OCI-LY7 (cell line): ENCODE measurements at regions not wholly inside any gene's neighbourhood (a gene's known extent, or its start where the extent isn't known, plus 50 kb on each side); places are given as distances from the start of the nearest gene placed in this dataset.

Source experiments
- BruUV-seq: library from RNA; stranded (reverse); fragments of 400-500 nt; replicated peaks from 2 replicates; lab custom pipeline; 2021; lab: Mats Ljungman, UMichigan
- CTCF ChIA-PET: fragments of 300-600 bp; sonication (Branson Sonifier 250); formaldehyde crosslinking; loops from one replicate; lab custom pipeline; 2022; ENCODE audit warnings: antibody characterized with exemption; ENCODE audit not compliant: unreplicated experiment; lab: Charles Lee
- POLR2A ChIA-PET: fragments of 300-600 bp; sonication (Branson Sonifier 250); formaldehyde crosslinking; loops from one replicate; lab custom pipeline; 2022; ENCODE audit warnings: antibody characterized with exemption; lab: Charles Lee
- DNase-seq: peaks from one replicate; pipeline ENCODE4 v3.0.0-alpha.2; 2015; ENCODE audit warnings: low spot score
- H2AFZ ChIP-seq: fragments of 200-600 bp; sonication (generic), shearing (Covaris generic); 2 replicates; pipeline ENCODE4 v1.6.1; 2014; ENCODE audit warnings: mild to moderate bottlenecking, antibody characterized with exemption, low read length, moderate library complexity
- H3K27ac ChIP-seq: fragments of 200-600 bp; sonication (generic); 2 replicates; pipeline ENCODE4 v1.5.1; 2014; ENCODE audit warnings: mixed run types, low read depth, mild to moderate bottlenecking, moderate library complexity, low read length, inconsistent platforms; ENCODE audit not compliant: poor library complexity, severe bottlenecking
- H3K36me3 ChIP-seq: fragments of 200-600 bp; sonication (generic); 2 replicates; pipeline ENCODE4 v1.6.1; 2014; ENCODE audit warnings: mild to moderate bottlenecking, antibody characterized with exemption, low read length, moderate library complexity, mixed read lengths; ENCODE audit not compliant: insufficient read depth
- H3K4me1 ChIP-seq: fragments of 200-600 bp; sonication (generic); 2 replicates; pipeline ENCODE4 v1.5.1; 2014; ENCODE audit warnings: mild to moderate bottlenecking, low read length; ENCODE audit not compliant: insufficient read depth, poor library complexity, severe bottlenecking
- H3K4me2 ChIP-seq: fragments of 200-600 bp; sonication (generic); 2 replicates; pipeline ENCODE4 v1.6.1; 2014; ENCODE audit warnings: mild to moderate bottlenecking, low read length
- H3K4me3 ChIP-seq: fragments of 200-600 bp; sonication (generic); 2 replicates; pipeline ENCODE4 v1.5.1; 2014; ENCODE audit warnings: mild to moderate bottlenecking, low read depth, low read length; ENCODE audit not compliant: poor library complexity, severe bottlenecking
- H3K79me2 ChIP-seq: fragments of 200-600 bp; sonication (generic); 2 replicates; pipeline ENCODE4 v1.6.1; 2016; ENCODE audit warnings: low read depth, mild to moderate bottlenecking, low read length, moderate library complexity, mixed read lengths; ENCODE audit not compliant: insufficient read depth
- H3K9me2 ChIP-seq: fragments of 200-600 bp; sonication (generic); 2 replicates; pipeline ENCODE4 v1.6.1; 2016; ENCODE audit warnings: mild to moderate bottlenecking, low read length, mixed read lengths; ENCODE audit not compliant: insufficient read depth
- H3K9me3 ChIP-seq: fragments of 200-600 bp; sonication (generic); 2 replicates; pipeline ENCODE4 v1.6.1; 2014; ENCODE audit warnings: mild to moderate bottlenecking, mixed run types, low read length, mixed read lengths
- H4K20me1 ChIP-seq: fragments of 200-600 bp; sonication (generic); 2 replicates; pipeline ENCODE4 v1.6.1; 2014; ENCODE audit warnings: mild to moderate bottlenecking, antibody characterized with exemption, low read length, moderate library complexity, mixed read lengths; ENCODE audit not compliant: insufficient read depth
- EZH2phosphoT487 ChIP-seq: fragments of 200-600 bp; sonication (generic); IDR thresholded peaks from 2 replicates; pipeline ENCODE4 v1.6.1; 2018; ENCODE audit warnings: low read depth, borderline replicate concordance, mild to moderate bottlenecking, mixed run types, antibody characterized with exemption, low read length, moderate library complexity, mixed read lengths
- intact Hi-C: fragments of 100-400 bp; cut with micrococcal nuclease; formaldehyde crosslinking; loops from one replicate; pipeline ENCODE4 v1.10.0; 2022; ENCODE audit not compliant: unreplicated experiment
- TF ChIP-seq, protein P1 (sequence below): fragments of 200-600 bp; sonication (generic); conservative IDR thresholded peaks from 2 replicates; pipeline ENCODE4 v1.5.1; 2014; ENCODE audit warnings: mild to moderate bottlenecking, antibody characterized with exemption, low read length, moderate library complexity, mixed read lengths

DNA sequence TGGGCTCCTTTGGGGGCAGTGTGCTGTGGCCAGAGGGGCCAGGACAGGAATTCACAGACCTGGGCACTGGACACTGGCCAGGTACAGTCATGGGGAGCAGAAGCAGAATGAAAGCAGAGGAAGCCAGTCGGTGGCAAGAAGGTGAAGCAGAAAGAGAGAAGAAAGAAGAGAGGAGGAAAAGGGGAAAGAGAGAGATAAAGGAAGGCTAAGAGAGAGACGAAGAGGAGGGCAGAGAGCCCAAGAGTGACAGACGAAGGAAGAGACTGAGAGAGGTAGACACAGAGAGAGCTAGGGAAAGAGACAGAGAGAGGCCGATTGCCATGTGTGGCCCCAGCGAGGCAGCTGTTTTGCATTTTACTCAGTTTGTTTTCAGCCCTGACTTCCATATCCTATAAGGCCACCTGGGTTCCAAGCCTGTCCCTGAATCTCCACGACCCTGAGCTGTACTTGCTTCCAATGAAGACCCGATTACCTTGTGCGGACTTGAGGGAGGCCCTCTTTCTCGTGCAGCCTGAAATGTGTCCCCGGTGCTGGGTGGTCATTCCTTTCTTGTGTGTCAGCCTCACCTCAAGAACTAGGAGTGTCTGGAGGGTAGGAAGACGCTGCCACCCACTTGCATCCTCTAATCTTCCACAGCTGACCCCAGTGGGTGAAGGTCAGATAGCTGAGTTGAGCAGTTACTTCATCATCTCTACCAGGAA lies 73.9 kb downstream of the LSM3 start:
- TF ChIP-seq, protein P1, sequence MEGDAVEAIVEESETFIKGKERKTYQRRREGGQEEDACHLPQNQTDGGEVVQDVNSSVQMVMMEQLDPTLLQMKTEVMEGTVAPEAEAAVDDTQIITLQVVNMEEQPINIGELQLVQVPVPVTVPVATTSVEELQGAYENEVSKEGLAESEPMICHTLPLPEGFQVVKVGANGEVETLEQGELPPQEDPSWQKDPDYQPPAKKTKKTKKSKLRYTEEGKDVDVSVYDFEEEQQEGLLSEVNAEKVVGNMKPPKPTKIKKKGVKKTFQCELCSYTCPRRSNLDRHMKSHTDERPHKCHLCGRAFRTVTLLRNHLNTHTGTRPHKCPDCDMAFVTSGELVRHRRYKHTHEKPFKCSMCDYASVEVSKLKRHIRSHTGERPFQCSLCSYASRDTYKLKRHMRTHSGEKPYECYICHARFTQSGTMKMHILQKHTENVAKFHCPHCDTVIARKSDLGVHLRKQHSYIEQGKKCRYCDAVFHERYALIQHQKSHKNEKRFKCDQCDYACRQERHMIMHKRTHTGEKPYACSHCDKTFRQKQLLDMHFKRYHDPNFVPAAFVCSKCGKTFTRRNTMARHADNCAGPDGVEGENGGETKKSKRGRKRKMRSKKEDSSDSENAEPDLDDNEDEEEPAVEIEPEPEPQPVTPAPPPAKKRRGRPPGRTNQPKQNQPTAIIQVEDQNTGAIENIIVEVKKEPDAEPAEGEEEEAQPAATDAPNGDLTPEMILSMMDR = no peak
- TF ChIP-seq EZH2phosphoT487 = no peak
- no peak overlapping the region for H3K27ac ChIP-seq
- H3K4me3 ChIP-seq = no peak overlapping the region
- no peak overlapping the region for H3K4me2 ChIP-seq
- H2AFZ ChIP-seq = no peak overlapping the region
- H3K79me2 ChIP-seq = no peaks in the 10 kb centered on the region
- CTCF ChIA-PET = no interaction called here
- no peak for DNase-seq
- peaks cover 6% of the 10 kb centered on the region for H3K4me1 ChIP-seq
- intact Hi-C loops = no loop called here
- no peaks in the 10 kb centered on the region for H4K20me1 ChIP-seq
- H3K9me3 ChIP-seq = no peaks in the 10 kb centered on the region
- no TSS peak for BruUV-seq
- no peaks in the 10 kb centered on the region for H3K9me2 ChIP-seq
- POLR2A ChIA-PET = interaction anchor here (0.7 to 1.0 kb wide), 2 partner anchors 22 to 56 kb away, joined by 3 to 4 read pairs; no protein-coding TSS in a partner anchor
- H3K36me3 ChIP-seq = no peaks in the 10 kb centered on the region

DNA sequence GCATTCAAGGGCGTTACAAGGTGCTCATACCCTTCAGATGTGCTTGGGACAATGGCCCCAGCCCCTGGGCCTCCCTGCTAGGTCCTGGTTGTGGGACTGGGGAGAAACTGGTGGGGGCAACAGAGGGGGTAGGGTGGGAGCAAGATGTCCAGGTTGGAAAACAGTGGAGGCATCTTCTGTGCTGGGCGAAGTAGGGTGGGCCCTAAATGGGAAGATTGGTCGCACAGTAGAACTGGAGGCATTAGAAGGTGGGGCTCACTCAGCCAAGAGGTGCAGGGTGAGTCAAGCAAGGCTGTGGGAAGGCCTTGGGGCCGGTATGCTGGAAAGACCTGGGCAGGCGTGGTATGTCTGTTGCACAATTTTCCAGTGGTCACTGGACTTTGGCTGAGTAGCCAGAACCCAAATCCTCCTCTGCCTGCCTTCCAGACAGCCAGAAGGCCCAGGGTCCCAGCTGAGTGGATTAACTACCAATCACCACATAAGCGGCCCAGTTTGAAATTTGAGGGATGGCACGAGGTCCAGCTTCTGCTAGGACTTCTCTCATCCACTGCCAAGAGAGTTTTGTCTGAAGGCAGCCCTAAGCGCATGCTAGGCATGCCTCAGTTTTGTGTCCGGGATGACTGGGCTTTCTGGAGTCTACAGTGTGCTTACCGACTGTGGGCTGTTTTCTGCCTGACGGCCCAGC lies 74.5 kb downstream of the LSM3 start:
- no peak for DNase-seq
- Histone ChIP-seq H3K79me2 (no peaks in the 10 kb centered on the region), H3K4me3 (no peak overlapping the region), H3K4me2 (no peak overlapping the region), H3K9me2 (no peaks in the 10 kb centered on the region), H3K36me3 (no peaks in the 10 kb centered on the region), H3K27ac (no peak overlapping the region), H2AFZ (no peak overlapping the region), H3K9me3 (no peaks in the 10 kb centered on the region), H4K20me1 (no peaks in the 10 kb centered on the region), H3K4me1 (peaks cover 6% of the 10 kb centered on the region)
- BruUV-seq = no TSS peak
- POLR2A ChIA-PET = no interaction called here
- TF ChIP-seq, protein P1 = no peak
- no peak for TF ChIP-seq EZH2phosphoT487
- intact Hi-C loops = no loop called here
- CTCF ChIA-PET = no interaction called here
